ENCODE measurements at regions not wholly inside any gene's neighbourhood (a gene's known extent, or its start where the extent isn't known, plus 50 kb on each side); places are given as distances from the start of the nearest gene placed in this dataset.

- Histone ChIP-seq H3F3A (ENCODE audit: insufficient read depth, low read length) (no peaks in the 10 kb centered on the region), H3K9ac (ENCODE audit: low read length) (no peak overlapping the region), H2AFZ (ENCODE audit: low read length) (no peak overlapping the region), H3K27me3 (replicated peaks; ENCODE audit: insufficient read depth, low read length) (no peaks in the 10 kb centered on the region), H3K4me3 (ENCODE audit: low read length) (no peak overlapping the region), H4K20me1 (ENCODE audit: insufficient read depth, low read length) (no peaks in the 10 kb centered on the region), H3K9me2 (replicated peaks; ENCODE audit: insufficient read depth, low read length) (no peaks in the 10 kb centered on the region), H3K79me2 (ENCODE audit: low read length) (no peaks in the 10 kb centered on the region), H3K9me3 (replicated peaks; ENCODE audit: insufficient read depth, low read length) (no peaks in the 10 kb centered on the region), H3K36me3 (replicated peaks; ENCODE audit: insufficient read depth, low read length) (no peaks in the 10 kb centered on the region), H3K4me2 (ENCODE audit: low read depth, low read length) (no peak overlapping the region), H3K4me1 (ENCODE audit: low read length) (no peaks in the 10 kb centered on the region), H3K27ac (ENCODE audit: low read length) (no peak overlapping the region)
- TF ChIP-seq EZH2 (optimal IDR thresholded peaks at IDR 0.05; ENCODE audit: low read depth, low read length) (no peak), EZH2phosphoT487 (IDR thresholded peaks at IDR 0.05; ENCODE audit: low read length) (no peak)
- TF ChIP-seq, protein P1, sequence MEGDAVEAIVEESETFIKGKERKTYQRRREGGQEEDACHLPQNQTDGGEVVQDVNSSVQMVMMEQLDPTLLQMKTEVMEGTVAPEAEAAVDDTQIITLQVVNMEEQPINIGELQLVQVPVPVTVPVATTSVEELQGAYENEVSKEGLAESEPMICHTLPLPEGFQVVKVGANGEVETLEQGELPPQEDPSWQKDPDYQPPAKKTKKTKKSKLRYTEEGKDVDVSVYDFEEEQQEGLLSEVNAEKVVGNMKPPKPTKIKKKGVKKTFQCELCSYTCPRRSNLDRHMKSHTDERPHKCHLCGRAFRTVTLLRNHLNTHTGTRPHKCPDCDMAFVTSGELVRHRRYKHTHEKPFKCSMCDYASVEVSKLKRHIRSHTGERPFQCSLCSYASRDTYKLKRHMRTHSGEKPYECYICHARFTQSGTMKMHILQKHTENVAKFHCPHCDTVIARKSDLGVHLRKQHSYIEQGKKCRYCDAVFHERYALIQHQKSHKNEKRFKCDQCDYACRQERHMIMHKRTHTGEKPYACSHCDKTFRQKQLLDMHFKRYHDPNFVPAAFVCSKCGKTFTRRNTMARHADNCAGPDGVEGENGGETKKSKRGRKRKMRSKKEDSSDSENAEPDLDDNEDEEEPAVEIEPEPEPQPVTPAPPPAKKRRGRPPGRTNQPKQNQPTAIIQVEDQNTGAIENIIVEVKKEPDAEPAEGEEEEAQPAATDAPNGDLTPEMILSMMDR (IDR thresholded peaks at IDR 0.05; ENCODE audit: low read length): no peak
- DNase-seq: no peak
These were observed 264.4 kb downstream of the DUSP6 start for GRCh38 chr12:89087876-89088275.

- TF ChIP-seq EZH2phosphoT487 (IDR thresholded peaks at IDR 0.05; ENCODE audit: low read length): no peak
- TF ChIP-seq, protein P1 (IDR thresholded peaks at IDR 0.05; ENCODE audit: low read length): no peak
- no peak for TF ChIP-seq EZH2 (optimal IDR thresholded peaks at IDR 0.05; ENCODE audit: low read depth, low read length)
- DNase-seq: no peak
These were observed 265.0 kb downstream of the DUSP6 start for GRCh38 chr12:89087149-89087825.

DNA sequence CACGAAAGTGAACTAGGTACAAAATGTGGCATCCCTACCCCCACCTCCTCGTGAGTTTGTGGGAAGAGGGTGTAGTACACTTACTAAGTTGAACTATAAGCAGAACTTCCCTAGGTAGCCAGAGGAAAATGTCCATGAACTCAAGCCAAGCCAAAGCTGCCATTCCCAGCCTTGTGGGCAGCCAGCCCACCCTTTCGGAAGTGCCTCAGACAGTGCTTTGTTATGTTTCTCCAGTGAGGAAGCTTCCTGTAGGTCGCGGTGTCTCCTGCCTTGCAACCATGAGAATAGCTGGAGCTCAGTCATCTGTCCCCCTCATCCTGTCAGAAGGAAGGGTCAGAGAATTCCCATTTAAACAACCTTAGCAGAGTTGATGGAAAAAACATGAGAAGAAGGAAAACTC, 266.9 kb downstream of the DUSP6 start:
- H3K4me2 ChIP-seq (ENCODE audit: low read depth, low read length): no peak overlapping the region
- DNase-seq: no peak
- H3K36me3 ChIP-seq (replicated peaks; ENCODE audit: insufficient read depth, low read length): no peaks in the 10 kb centered on the region
- H3F3A ChIP-seq (ENCODE audit: insufficient read depth, low read length): no peaks in the 10 kb centered on the region
- H3K9ac ChIP-seq (ENCODE audit: low read length): no peak overlapping the region
- H2AFZ ChIP-seq (ENCODE audit: low read length): no peak overlapping the region
- no peaks in the 10 kb centered on the region for H4K20me1 ChIP-seq (ENCODE audit: insufficient read depth, low read length)
- no peaks in the 10 kb centered on the region for H3K79me2 ChIP-seq (ENCODE audit: low read length)
- H3K4me1 ChIP-seq (ENCODE audit: low read length): no peaks in the 10 kb centered on the region
- H3K9me3 ChIP-seq (replicated peaks; ENCODE audit: insufficient read depth, low read length): no peaks in the 10 kb centered on the region
- no peaks in the 10 kb centered on the region for H3K9me2 ChIP-seq (replicated peaks; ENCODE audit: insufficient read depth, low read length)
- no peaks in the 10 kb centered on the region for H3K27me3 ChIP-seq (replicated peaks; ENCODE audit: insufficient read depth, low read length)
- no peak overlapping the region for H3K27ac ChIP-seq (ENCODE audit: low read length)
- no peak for TF ChIP-seq EZH2phosphoT487 (IDR thresholded peaks at IDR 0.05; ENCODE audit: low read length)
- no peak for TF ChIP-seq EZH2 (optimal IDR thresholded peaks at IDR 0.05; ENCODE audit: low read depth, low read length)
- no peak overlapping the region for H3K4me3 ChIP-seq (ENCODE audit: low read length)

More at GRCh38 chr12:89087149-89087825, 265.0 kb downstream of the DUSP6 start:
- Histone ChIP-seq H3K27ac (ENCODE audit: low read length) (no peak overlapping the region), H3K27me3 (replicated peaks; ENCODE audit: insufficient read depth, low read length) (no peaks in the 10 kb centered on the region), H3K4me3 (ENCODE audit: low read length) (no peak overlapping the region), H3K36me3 (replicated peaks; ENCODE audit: insufficient read depth, low read length) (no peaks in the 10 kb centered on the region), H3F3A (ENCODE audit: insufficient read depth, low read length) (no peaks in the 10 kb centered on the region), H3K9ac (ENCODE audit: low read length) (no peak overlapping the region), H3K4me2 (ENCODE audit: low read depth, low read length) (no peak overlapping the region), H3K9me3 (replicated peaks; ENCODE audit: insufficient read depth, low read length) (no peaks in the 10 kb centered on the region), H3K79me2 (ENCODE audit: low read length) (no peaks in the 10 kb centered on the region), H3K4me1 (ENCODE audit: low read length) (no peaks in the 10 kb centered on the region), H4K20me1 (ENCODE audit: insufficient read depth, low read length) (no peaks in the 10 kb centered on the region), H2AFZ (ENCODE audit: low read length) (no peak overlapping the region), H3K9me2 (replicated peaks; ENCODE audit: insufficient read depth, low read length) (no peaks in the 10 kb centered on the region)

DNA sequence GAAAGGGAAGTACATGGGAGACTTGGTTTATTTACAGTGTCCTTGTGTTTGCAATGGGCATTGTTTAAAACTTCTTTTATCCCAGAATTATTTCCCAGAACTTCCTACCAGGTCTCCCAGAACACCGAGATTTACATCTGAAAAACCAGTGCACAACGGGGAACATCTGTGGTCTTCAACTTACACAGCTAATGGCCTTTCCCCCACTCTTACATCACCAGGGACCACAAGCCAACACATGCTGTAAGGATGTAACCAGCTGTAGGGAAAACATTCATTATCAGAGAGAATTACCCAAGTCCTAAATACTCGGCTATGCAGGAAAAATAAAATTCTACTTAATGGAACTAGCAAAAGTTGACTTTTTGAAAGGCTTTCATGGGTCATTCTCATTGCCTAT, 267.6 kb downstream of the DUSP6 start:
- no peaks in the 10 kb centered on the region for H4K20me1 ChIP-seq (ENCODE audit: insufficient read depth, low read length)
- TF ChIP-seq, protein P1 (IDR thresholded peaks at IDR 0.05; ENCODE audit: low read length): no peak
- no peak for TF ChIP-seq EZH2 (optimal IDR thresholded peaks at IDR 0.05; ENCODE audit: low read depth, low read length)
- TF ChIP-seq EZH2phosphoT487 (IDR thresholded peaks at IDR 0.05; ENCODE audit: low read length): no peak
- H3K4me2 ChIP-seq (ENCODE audit: low read depth, low read length): no peak overlapping the region
- no peak overlapping the region for H3K27ac ChIP-seq (ENCODE audit: low read length)
- no peak overlapping the region for H2AFZ ChIP-seq (ENCODE audit: low read length)
- no peaks in the 10 kb centered on the region for H3K9me2 ChIP-seq (replicated peaks; ENCODE audit: insufficient read depth, low read length)
- no peaks in the 10 kb centered on the region for H3K27me3 ChIP-seq (replicated peaks; ENCODE audit: insufficient read depth, low read length)
- H3K36me3 ChIP-seq (replicated peaks; ENCODE audit: insufficient read depth, low read length): no peaks in the 10 kb centered on the region
- H3K9me3 ChIP-seq (replicated peaks; ENCODE audit: insufficient read depth, low read length): no peaks in the 10 kb centered on the region
- no peaks in the 10 kb centered on the region for H3K79me2 ChIP-seq (ENCODE audit: low read length)
- DNase-seq: no peak
- no peaks in the 10 kb centered on the region for H3F3A ChIP-seq (ENCODE audit: insufficient read depth, low read length)
- no peak overlapping the region for H3K9ac ChIP-seq (ENCODE audit: low read length)
- H3K4me1 ChIP-seq (ENCODE audit: low read length): no peaks in the 10 kb centered on the region
- no peak overlapping the region for H3K4me3 ChIP-seq (ENCODE audit: low read length)

Measured in MM.1S (cell line).